ENCODE measurements at regions not wholly inside any gene's neighbourhood (a gene's known extent, or its start where the extent isn't known, plus 50 kb on each side); places are given as distances from the start of the nearest gene placed in this dataset.

DNA sequence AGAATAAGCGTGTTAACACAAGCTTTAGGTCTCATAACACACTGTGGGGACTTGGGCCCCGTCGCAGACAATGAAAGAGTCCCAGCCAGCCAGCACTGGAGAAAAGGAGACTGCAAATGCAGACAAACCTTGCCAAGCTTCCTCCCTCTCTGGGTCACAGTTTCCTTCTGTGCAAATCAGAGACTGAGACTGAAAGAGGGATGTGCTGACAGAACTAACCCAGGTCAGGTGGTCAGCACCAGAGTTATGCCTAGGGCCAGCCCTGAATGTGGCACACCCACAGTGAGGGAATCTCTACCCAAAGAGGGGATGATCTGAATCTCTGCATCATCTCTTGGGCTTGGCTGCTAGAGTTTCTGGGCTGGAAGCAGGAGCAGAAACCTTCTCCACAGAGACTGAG, 282.3 kb upstream of the CCL2 start:
- Histone ChIP-seq H3K36me3 (no peaks in the 10 kb centered on the region), H3K9me3 (no peaks in the 10 kb centered on the region), H3K27me3 (peaks cover 55% of the 10 kb centered on the region), H3K27ac (no peak overlapping the region), H3K4me1 (no peaks in the 10 kb centered on the region), H3K4me3 (no peak overlapping the region)
- TF ChIP-seq POLR2AphosphoS5 (IDR thresholded peaks at IDR 0.05) (no peak), EP300 (IDR thresholded peaks at IDR 0.05) (no peak), POLR2A (IDR thresholded peaks at IDR 0.05) (no peak)
- TF ChIP-seq, protein P1, sequence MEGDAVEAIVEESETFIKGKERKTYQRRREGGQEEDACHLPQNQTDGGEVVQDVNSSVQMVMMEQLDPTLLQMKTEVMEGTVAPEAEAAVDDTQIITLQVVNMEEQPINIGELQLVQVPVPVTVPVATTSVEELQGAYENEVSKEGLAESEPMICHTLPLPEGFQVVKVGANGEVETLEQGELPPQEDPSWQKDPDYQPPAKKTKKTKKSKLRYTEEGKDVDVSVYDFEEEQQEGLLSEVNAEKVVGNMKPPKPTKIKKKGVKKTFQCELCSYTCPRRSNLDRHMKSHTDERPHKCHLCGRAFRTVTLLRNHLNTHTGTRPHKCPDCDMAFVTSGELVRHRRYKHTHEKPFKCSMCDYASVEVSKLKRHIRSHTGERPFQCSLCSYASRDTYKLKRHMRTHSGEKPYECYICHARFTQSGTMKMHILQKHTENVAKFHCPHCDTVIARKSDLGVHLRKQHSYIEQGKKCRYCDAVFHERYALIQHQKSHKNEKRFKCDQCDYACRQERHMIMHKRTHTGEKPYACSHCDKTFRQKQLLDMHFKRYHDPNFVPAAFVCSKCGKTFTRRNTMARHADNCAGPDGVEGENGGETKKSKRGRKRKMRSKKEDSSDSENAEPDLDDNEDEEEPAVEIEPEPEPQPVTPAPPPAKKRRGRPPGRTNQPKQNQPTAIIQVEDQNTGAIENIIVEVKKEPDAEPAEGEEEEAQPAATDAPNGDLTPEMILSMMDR (IDR thresholded peaks at IDR 0.05), result no peak
- ATAC-seq, result no peak
- 49 to 73% methylated on average over 3 of the region's 3 CpGs for WGBS, 2 donors (ENCODE audit: low coverage in 1 of 2)

GRCh38 chr17:33973491-33973890, 281.6 kb upstream of the CCL2 start:
- H3K9me3 ChIP-seq, result no peaks in the 10 kb centered on the region
- no peaks in the 10 kb centered on the region for H3K36me3 ChIP-seq
- no peak overlapping the region for H3K4me3 ChIP-seq
- peaks cover 49% of the 10 kb centered on the region for H3K27me3 ChIP-seq
- H3K27ac ChIP-seq, result no peak overlapping the region
- WGBS, 2 donors (ENCODE audit: low coverage in 1 of 2), result 67 to 100% methylated on average over 1 to 2 of the region's 5 CpGs
- TF ChIP-seq, protein P1 (IDR thresholded peaks at IDR 0.05), result no peak
- H3K4me1 ChIP-seq, result no peaks in the 10 kb centered on the region
- no peak for ATAC-seq

DNA sequence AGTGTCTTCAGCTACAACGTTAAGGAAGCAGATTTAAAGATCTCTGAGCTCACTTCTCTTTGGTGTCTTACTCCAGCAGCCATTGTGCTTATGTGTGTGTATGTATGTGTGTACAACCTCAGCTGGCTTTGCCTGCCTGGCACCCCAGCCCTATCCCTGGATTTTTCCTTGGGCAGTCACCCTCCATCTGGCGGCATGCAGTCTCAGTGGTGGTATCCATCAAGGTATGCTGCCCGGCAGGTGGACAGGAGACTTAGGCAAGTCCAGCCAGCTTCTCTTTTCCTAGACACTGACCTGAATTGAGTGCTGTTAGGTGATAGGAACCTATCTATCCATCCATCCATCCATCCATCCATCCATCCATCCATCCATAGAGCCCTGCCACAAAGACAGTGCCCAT, 280.8 kb upstream of the CCL2 start:
- ATAC-seq, result no peak
- peaks cover 45% of the 10 kb centered on the region for H3K27me3 ChIP-seq

GRCh38 chr17:33976831-33977230, 278.3 kb upstream of the CCL2 start:
- no peaks in the 10 kb centered on the region for H3K9me3 ChIP-seq
- no peak for ATAC-seq
- H3K27ac ChIP-seq, result no peak overlapping the region
- 4 to 43% methylated on average over 3 to 4 of the region's 8 CpGs for WGBS, 2 donors (ENCODE audit: low coverage in 1 of 2)
- no peaks in the 10 kb centered on the region for H3K36me3 ChIP-seq
- TF ChIP-seq POLR2A (IDR thresholded peaks at IDR 0.05) (no peak), EP300 (IDR thresholded peaks at IDR 0.05) (no peak), POLR2AphosphoS5 (IDR thresholded peaks at IDR 0.05) (no peak)
- TF ChIP-seq, protein P1 (IDR thresholded peaks at IDR 0.05), result no peak
- peaks cover 20% of the 10 kb centered on the region for H3K27me3 ChIP-seq
- H3K4me3 ChIP-seq, result no peak overlapping the region
- H3K4me1 ChIP-seq, result no peaks in the 10 kb centered on the region

More for the DNA sequence above, 280.8 kb upstream of the CCL2 start:
- Histone ChIP-seq H3K9me3 (no peaks in the 10 kb centered on the region), H3K36me3 (no peaks in the 10 kb centered on the region), H3K4me3 (no peak overlapping the region), H3K27ac (no peak overlapping the region), H3K4me1 (no peaks in the 10 kb centered on the region)
- TF ChIP-seq POLR2AphosphoS5 (IDR thresholded peaks at IDR 0.05) (no peak), EP300 (IDR thresholded peaks at IDR 0.05) (no peak), POLR2A (IDR thresholded peaks at IDR 0.05) (no peak)
- TF ChIP-seq, protein P1 (IDR thresholded peaks at IDR 0.05), result no peak
- WGBS, 2 donors (ENCODE audit: low coverage in 1 of 2), result 86% methylated on average over 1 to 3 of the region's 3 CpGs

DNA sequence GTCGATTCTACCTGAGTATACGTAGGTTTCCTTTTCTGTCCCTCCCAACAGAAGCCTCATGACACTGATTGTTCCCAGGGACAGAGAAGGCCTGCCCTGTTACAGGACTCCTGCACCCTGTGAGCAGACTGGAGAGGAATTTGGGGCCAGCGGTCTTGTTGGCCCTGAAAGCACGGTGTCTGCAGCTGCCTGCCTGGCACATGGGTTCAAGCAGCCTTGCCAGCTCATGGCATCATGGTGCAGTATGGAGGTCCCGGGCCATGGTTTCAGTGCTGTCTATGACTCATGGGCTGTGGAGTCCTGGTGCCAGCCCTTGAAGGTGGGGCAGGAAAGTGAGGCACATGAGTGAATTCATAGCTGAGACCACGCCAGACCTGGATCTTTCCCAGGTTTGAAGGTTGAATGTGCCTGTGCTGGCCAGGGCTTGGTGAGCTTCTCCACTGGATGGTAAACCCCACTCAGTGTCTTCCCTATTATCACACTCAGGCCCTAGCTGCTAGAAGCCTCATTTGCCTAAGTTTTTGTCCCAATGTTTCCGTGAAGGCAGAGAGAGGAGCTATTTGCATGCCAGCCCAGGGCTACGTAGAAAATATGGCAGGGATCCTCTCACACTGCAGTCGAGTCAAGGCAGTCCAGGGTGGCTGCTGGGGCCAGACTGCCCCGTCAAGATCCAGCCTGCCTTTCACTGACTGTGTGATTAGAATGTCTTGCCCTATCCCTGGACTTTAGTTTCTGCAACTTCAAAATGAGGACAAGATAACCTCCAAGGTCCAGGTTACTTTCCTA, 277.2 kb upstream of the CCL2 start:
- Histone ChIP-seq H3K4me3 (no peak overlapping the region), H3K36me3 (no peaks in the 10 kb centered on the region), H3K9me3 (no peaks in the 10 kb centered on the region), H3K4me1 (no peaks in the 10 kb centered on the region), H3K27ac (no peak overlapping the region), H3K27me3 (peaks cover 20% of the 10 kb centered on the region)
- ATAC-seq, result no peak
- TF ChIP-seq, protein P1 (IDR thresholded peaks at IDR 0.05), result no peak
- no peak for TF ChIP-seq POLR2A (IDR thresholded peaks at IDR 0.05)
- no peak for TF ChIP-seq EP300 (IDR thresholded peaks at IDR 0.05)
- TF ChIP-seq POLR2AphosphoS5 (IDR thresholded peaks at IDR 0.05), result no peak
- 56 to 60% methylated on average over 5 to 7 of the region's 10 CpGs for WGBS, 2 donors (ENCODE audit: low coverage in 1 of 2)

Measured in gastroesophageal sphincter (tissue), 4 donors.